ENCODE measurements at regions not wholly inside any gene's neighbourhood (a gene's known extent, or its start where the extent isn't known, plus 50 kb on each side); places are given as distances from the start of the nearest gene placed in this dataset.
"Not testable (repeated sequence)": the region's sequence is repeated elsewhere in the genome, so short reads cannot be mapped to it uniquely, and the experiment has no call there.

DNA sequence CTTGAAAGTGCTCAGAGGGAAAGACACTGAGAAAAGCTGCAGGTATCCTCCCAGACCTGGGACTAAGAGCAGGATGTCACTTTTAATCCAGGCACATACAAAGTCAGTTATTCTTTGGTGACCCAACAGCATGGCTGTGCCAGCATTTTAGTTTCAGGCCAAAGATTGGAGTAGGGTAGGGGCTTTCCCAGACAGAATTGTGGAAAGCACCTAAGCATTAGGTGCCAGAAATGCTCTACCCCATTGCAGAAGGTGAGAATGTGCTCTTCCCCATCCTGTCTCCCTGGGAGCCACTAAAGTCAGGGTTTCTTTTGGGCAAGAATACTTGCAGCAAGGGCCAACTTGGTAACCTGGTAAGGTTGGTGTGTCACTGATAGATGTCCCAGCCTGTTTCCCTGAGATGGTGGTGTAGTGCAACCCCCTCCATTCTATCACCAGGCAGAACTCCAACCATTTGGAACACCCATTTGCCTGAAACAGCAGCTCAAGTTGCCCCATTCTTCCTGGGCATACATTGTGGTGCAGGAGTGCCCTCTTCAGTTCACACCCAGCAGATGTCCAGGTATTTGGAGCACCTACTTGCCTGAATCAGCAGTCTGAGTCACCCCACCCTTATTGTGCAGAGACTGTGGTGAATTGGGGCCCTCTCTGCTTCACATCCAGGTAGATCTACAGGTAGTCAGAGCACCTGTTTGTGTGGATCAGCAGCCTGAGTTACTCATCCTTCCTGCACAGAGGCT is 183.5 kb downstream of the ZC4H2 start:
- H3K27ac Mint-ChIP-seq, result no peak overlapping the region
- H3K4me1 Mint-ChIP-seq (ENCODE audit: unreplicated experiment), result no peaks in the 10 kb centered on the region
- TF ChIP-seq, protein P1, sequence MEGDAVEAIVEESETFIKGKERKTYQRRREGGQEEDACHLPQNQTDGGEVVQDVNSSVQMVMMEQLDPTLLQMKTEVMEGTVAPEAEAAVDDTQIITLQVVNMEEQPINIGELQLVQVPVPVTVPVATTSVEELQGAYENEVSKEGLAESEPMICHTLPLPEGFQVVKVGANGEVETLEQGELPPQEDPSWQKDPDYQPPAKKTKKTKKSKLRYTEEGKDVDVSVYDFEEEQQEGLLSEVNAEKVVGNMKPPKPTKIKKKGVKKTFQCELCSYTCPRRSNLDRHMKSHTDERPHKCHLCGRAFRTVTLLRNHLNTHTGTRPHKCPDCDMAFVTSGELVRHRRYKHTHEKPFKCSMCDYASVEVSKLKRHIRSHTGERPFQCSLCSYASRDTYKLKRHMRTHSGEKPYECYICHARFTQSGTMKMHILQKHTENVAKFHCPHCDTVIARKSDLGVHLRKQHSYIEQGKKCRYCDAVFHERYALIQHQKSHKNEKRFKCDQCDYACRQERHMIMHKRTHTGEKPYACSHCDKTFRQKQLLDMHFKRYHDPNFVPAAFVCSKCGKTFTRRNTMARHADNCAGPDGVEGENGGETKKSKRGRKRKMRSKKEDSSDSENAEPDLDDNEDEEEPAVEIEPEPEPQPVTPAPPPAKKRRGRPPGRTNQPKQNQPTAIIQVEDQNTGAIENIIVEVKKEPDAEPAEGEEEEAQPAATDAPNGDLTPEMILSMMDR (conservative IDR thresholded peaks at IDR 0.05), result no peak
- DNase-seq (ENCODE audit: extremely low spot score, unreplicated experiment), result no peak
- no peaks in the 10 kb centered on the region for H3K36me3 Mint-ChIP-seq
- peaks cover 3% of the 10 kb centered on the region for H3K9me3 Mint-ChIP-seq
- H3K4me3 Mint-ChIP-seq, result no peak overlapping the region
- H3K27me3 Mint-ChIP-seq, result no peaks in the 10 kb centered on the region

DNA sequence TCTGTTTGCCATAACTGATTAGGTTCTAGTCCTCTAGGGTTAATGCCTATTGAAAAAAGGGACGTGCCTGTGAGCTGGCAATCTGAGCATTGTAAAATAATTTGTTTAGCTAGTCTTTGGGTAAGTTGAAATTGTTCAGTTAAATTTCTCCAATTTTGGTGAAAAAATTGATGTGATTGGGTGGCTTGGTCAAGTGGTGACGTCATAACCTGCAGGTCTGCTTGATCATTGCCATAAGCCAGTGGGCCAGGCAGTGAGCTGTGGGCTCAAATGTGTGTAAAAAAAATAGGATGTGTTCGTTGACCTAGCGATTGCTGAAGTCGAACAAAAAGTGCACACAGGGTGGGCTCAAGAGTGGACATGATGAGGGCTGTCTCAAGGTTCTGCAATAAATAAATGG is 193.3 kb downstream of the ZC4H2 start:
- Mint-ChIP-seq H3K9me3 (no peaks in the 10 kb centered on the region), H3K4me1 (ENCODE audit: unreplicated experiment) (no peaks in the 10 kb centered on the region), H3K36me3 (no peaks in the 10 kb centered on the region), H3K27ac (no peak overlapping the region), H3K4me3 (no peak overlapping the region), H3K27me3 (no peaks in the 10 kb centered on the region)
- TF ChIP-seq, protein P1 (conservative IDR thresholded peaks at IDR 0.05), result no peak
- no peak for DNase-seq (ENCODE audit: extremely low spot score, unreplicated experiment)

DNA sequence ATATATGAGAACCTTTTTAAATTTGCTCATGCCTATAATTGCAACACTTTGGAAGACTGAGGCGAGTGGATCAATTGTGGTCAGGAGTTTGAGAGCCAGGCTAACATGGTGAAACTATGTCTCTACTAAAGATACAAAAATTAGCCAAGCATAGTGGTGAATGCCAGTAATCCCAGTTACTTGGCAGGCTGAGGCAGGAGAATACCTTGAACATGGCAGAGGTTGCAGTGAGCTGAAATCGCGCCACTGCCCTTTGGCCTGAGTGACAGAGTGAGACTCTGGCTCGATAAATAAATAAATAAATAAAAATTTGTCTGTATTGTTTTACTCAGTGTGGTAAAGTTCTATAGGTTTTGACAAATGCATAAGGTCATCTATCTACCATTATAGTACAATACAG is 218.2 kb downstream of the ZC4H2 start:
- DNase-seq (ENCODE audit: extremely low spot score, unreplicated experiment), result no peak
- Mint-ChIP-seq H3K4me1 (ENCODE audit: unreplicated experiment) (no peaks in the 10 kb centered on the region), H3K9me3 (no peaks in the 10 kb centered on the region), H3K27ac (no peak overlapping the region), H3K27me3 (no peaks in the 10 kb centered on the region), H3K4me3 (no peak overlapping the region), H3K36me3 (no peaks in the 10 kb centered on the region)
- TF ChIP-seq, protein P1 (conservative IDR thresholded peaks at IDR 0.05), result no peak

DNA sequence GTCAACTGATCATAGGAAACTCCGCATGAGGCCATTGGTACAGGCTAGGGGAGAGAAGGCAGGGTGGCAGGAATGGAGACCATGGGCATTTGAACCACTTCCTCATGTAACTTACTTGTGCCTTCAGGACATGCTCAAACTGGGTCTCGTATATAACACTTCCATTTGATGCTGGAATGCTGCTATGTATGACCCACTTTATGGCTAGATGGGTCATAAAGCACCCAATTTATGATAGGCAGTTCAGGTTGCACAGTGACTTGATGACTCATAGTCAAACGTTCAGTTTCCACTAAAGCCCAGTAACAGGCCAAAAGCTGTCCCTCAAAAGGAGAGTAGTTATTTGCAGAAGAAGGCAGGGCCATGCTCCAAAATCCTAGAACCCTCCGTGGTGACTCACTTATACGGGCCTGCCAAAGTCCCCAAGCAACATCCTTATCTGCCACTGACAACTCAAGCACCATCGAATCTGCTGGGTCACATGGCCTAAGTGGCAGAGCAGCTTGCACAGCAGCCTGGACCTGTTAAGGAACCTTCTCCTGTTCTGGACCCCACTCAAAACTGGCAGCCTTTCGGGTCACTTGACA is 236.4 kb downstream of the ZC4H2 start:
- no peaks in the 10 kb centered on the region for H3K36me3 Mint-ChIP-seq
- no peaks in the 10 kb centered on the region for H3K9me3 Mint-ChIP-seq
- TF ChIP-seq, protein P1 (conservative IDR thresholded peaks at IDR 0.05), result no peak
- H3K27me3 Mint-ChIP-seq, result no peaks in the 10 kb centered on the region
- no peak overlapping the region for H3K4me3 Mint-ChIP-seq
- DNase-seq (ENCODE audit: extremely low spot score, unreplicated experiment), result no peak
- no peaks in the 10 kb centered on the region for H3K4me1 Mint-ChIP-seq (ENCODE audit: unreplicated experiment)
- no peak overlapping the region for H3K27ac Mint-ChIP-seq

DNA sequence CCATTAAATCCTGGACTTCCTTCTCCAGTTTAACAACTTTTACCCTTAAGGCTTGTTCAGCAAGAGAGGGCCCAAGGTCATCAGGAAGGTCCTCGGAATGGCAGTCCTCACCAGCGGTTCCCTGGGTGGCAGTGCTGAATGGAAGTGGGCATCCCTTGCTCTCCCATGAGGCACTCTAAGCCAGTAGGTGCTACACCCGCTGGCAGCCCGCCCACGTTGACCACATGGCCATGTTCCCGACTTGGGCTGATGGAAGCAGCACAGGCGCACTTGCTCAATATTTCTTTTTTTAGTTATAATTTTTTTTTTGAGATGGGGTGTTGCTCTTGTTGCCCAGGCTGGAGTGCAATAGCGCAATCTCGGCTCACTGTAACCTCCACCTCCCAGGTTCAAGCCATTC is 277.9 kb downstream of the ZC4H2 start:
- H3K36me3 Mint-ChIP-seq, result no peaks in the 10 kb centered on the region
- H3K4me1 Mint-ChIP-seq (ENCODE audit: unreplicated experiment), result no peaks in the 10 kb centered on the region
- peaks cover 5% of the 10 kb centered on the region for H3K9me3 Mint-ChIP-seq
- no peak overlapping the region for H3K4me3 Mint-ChIP-seq
- TF ChIP-seq, protein P1 (conservative IDR thresholded peaks at IDR 0.05), result no peak
- DNase-seq (ENCODE audit: extremely low spot score, unreplicated experiment), result no peak
- no peaks in the 10 kb centered on the region for H3K27me3 Mint-ChIP-seq
- H3K27ac Mint-ChIP-seq, result no peak overlapping the region

DNA sequence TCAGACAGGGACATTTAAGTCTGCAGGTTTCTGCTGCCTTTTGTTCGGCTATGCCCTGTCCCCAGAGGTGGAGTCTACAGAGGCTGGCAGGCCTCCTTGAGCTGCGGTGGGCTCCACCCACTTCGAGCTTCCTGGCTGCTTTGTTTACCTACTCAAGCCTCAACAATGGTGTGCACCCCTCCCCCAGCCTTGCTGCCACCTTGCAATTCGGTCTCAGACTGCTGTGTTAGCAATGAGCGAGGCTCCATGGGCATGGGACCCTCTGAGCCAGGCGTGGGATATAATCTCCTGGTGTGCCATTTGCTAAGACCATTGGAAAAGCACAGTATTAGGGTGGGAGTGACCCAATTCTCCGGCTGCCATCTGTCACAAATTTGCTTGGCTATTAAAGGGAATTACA is 280.9 kb downstream of the ZC4H2 start:
- H3K4me1 Mint-ChIP-seq (ENCODE audit: unreplicated experiment); H3K9me3 Mint-ChIP-seq; H3K4me3 Mint-ChIP-seq; H3K27ac Mint-ChIP-seq; H3K36me3 Mint-ChIP-seq; DNase-seq (ENCODE audit: extremely low spot score, unreplicated experiment); H3K27me3 Mint-ChIP-seq: not testable (repeated sequence)
